K562 (cell line): ENCODE measurements at regions not wholly inside any gene's neighbourhood (a gene's known extent, or its start where the extent isn't known, plus 50 kb on each side); places are given as distances from the start of the nearest gene placed in this dataset.

Source experiments
- ATAC-seq: fragments of 200-7000 bp; cut with Tn5 transposase; 3 replicates; pipeline ENCODE4 v1.9.1; 2020; ENCODE audit warnings: moderate library complexity
- BruUV-seq: library from RNA; stranded (reverse); fragments of 400-500 nt; replicated peaks from 2 replicates; lab custom pipeline; 2021; lab: Mats Ljungman, UMichigan
- CTCF ChIA-PET: fragments of 300-600 bp; formaldehyde crosslinking; extraction: SDS; loops from one replicate; lab custom pipeline; 2021; ENCODE audit warnings: low intra/inter-chr PET ratio; lab: Yijun Ruan, JAX
- POLR2A ChIA-PET: fragments of 300-600, 350-650 bp; sonication (Branson Sonifier 250); formaldehyde crosslinking; extraction: SDS; loops from one replicate; lab custom pipeline; 2021; ENCODE audit warnings: antibody characterized with exemption, inconsistent platforms; lab: Yijun Ruan, JAX
- DNase-seq, 4 experiments: peaks; one replicate each; pipeline versions ENCODE4 v3.0.0 to v3.0.0-alpha.2; 2011 to 2018; ENCODE audit warnings: low spot score in 3 of 4, mixed read lengths in 3 of 4; ENCODE audit errors: extremely low read depth in 1 of 4
- FAIRE-seq: peaks from 2 replicates; lab custom pipeline; 2011; peaks lifted over from hg19 to GRCh38; lab: Jason Lieb, UNC
- H2AFZ ChIP-seq: 2 replicates; pipeline ENCODE4 v1.6.0; 2011; ENCODE audit warnings: low read depth, low read length, control low read depth, inconsistent platforms
- H3K27ac ChIP-seq: fragments of 200-600 bp; 3 replicates; pipeline ENCODE4 v1.8.0; 2011; ENCODE audit warnings: low read depth, mild to moderate bottlenecking, control low read depth, inconsistent platforms, low read length, moderate library complexity, mixed read lengths; ENCODE audit errors: extremely low read depth
- H3K27me3 ChIP-seq, 2 experiments: fragments of 300-600 bp in 1 of 2; 2 replicates in 1 of 2; 3 replicates in 1 of 2; pipeline versions ENCODE4 v1.6.0 to v1.8.0; 2011; ENCODE audit warnings: inconsistent platforms in 2 of 2, low read length in 2 of 2, mild to moderate bottlenecking in 1 of 2, mixed read lengths in 1 of 2, moderate library complexity in 1 of 2; ENCODE audit not compliant: control insufficient read depth in 2 of 2, insufficient read depth in 2 of 2
- H3K36me3 ChIP-seq: fragments of 300-600 bp; 3 replicates; pipeline ENCODE4 v1.8.0; 2011; ENCODE audit warnings: mild to moderate bottlenecking, low read length, inconsistent platforms; ENCODE audit not compliant: control insufficient read depth, insufficient read depth
- H3K4me1 ChIP-seq, 2 experiments: fragments of 200-600 bp in 1 of 2; replicated peaks in 1 of 2; 2 replicates in 1 of 2; 3 replicates in 1 of 2; pipeline versions ENCODE4 v1.5.1 to v1.8.0; 2011; ENCODE audit warnings: inconsistent platforms in 2 of 2, low read length in 2 of 2, mild to moderate bottlenecking in 1 of 2, mixed read lengths in 1 of 2, moderate library complexity in 1 of 2; ENCODE audit not compliant: control insufficient read depth in 2 of 2, insufficient read depth in 2 of 2
- H3K4me2 ChIP-seq: 2 replicates; pipeline ENCODE4 v1.6.1; 2011; ENCODE audit warnings: low read length, control low read depth, inconsistent platforms, mixed read lengths; ENCODE audit not compliant: insufficient read depth
- H3K4me3 ChIP-seq: fragments of 200-600 bp; sonication (generic), shearing (Covaris generic); 2 replicates; pipeline ENCODE4 v1.5.1; 2016; ENCODE audit warnings: control low read depth, inconsistent platforms
- H3K79me2 ChIP-seq: fragments of 200-600 bp; 3 replicates; pipeline ENCODE4 v1.8.0; 2011; ENCODE audit warnings: low read length, inconsistent platforms; ENCODE audit not compliant: control insufficient read depth, insufficient read depth
- H3K9ac ChIP-seq, 2 experiments: 2 replicates each; pipeline versions ENCODE4 v1.6.0 to v1.6.1; 2011; ENCODE audit warnings: low read depth in 2 of 2, low read length in 2 of 2, control low read depth in 1 of 2, inconsistent platforms in 1 of 2, mild to moderate bottlenecking in 1 of 2, mixed read lengths in 1 of 2; ENCODE audit not compliant: insufficient read depth in 1 of 2
- H3K9me1 ChIP-seq: one replicate; pipeline ENCODE4 v1.6.0; 2011; ENCODE audit warnings: inconsistent platforms, mild to moderate bottlenecking, low read length, moderate library complexity; ENCODE audit not compliant: control insufficient read depth, insufficient read depth
- H3K9me3 ChIP-seq: replicated peaks from 2 replicates; pipeline ENCODE4 v1.5.1; 2011; ENCODE audit warnings: low read depth, low read length, inconsistent platforms; ENCODE audit not compliant: control insufficient read depth, insufficient read depth
- H4K20me1 ChIP-seq: replicated peaks from 2 replicates; pipeline ENCODE4 v1.6.1; 2011; ENCODE audit warnings: low read length, inconsistent platforms, mixed read lengths; ENCODE audit not compliant: control insufficient read depth, insufficient read depth
- ARID2 ChIP-seq: fragments of 450-650 bp; IDR thresholded peaks from 2 replicates; pipeline ENCODE4 v1.6.1; 2017; ENCODE audit warnings: antibody characterized with exemption, mild to moderate bottlenecking
- BHLHE40 ChIP-seq: IDR thresholded peaks from 2 replicates; pipeline ENCODE4 v1.6.1; 2011; ENCODE audit warnings: low read length, improper control_type of control experiment
- CEBPG ChIP-seq, 3 experiments: fragments of 200-800 bp in 1 of 3; sonication (Bioruptor generic) in 1 of 3; sonication (generic) in 1 of 3; formaldehyde crosslinking in 1 of 3; IDR thresholded peaks in 2 of 3; conservative IDR thresholded peaks in 1 of 3; 2 replicates each; pipeline versions ENCODE4 v1.6.1 to v1.8.0; 2016 to 2022; ENCODE audit warnings: missing compliant biosample characterization in 2 of 3, missing genetic modification characterization in 2 of 3, mild to moderate bottlenecking in 1 of 3, missing genetic modification reagents in 1 of 3
- E2F5 ChIP-seq: sonication (generic); formaldehyde crosslinking; IDR thresholded peaks from 2 replicates; pipeline ENCODE4 v1.8.0; 2022; ENCODE audit warnings: mild to moderate bottlenecking, missing genetic modification reagents
- FOSL1 ChIP-seq: fragments of 200-800 bp; sonication (Bioruptor generic); conservative IDR thresholded peaks from 2 replicates; pipeline ENCODE4 v1.6.1; 2016; ENCODE audit warnings: missing genetic modification characterization, missing compliant biosample characterization
- HNRNPK ChIP-seq: fragments of 200-400 bp; formaldehyde crosslinking; IDR thresholded peaks from one replicate; pipeline ENCODE4 v1.6.1; 2018; ENCODE audit warnings: mild to moderate bottlenecking, low read depth, low read length; ENCODE audit not compliant: poor library complexity, severe bottlenecking
- NR3C1 ChIP-seq: sonication (generic); formaldehyde crosslinking; IDR thresholded peaks from 2 replicates; pipeline ENCODE4 v1.8.1; 2022; ENCODE audit warnings: missing genetic modification reagents
- PHF21A ChIP-seq: fragments of 450-650 bp; IDR thresholded peaks from 2 replicates; pipeline ENCODE4 v1.6.1; 2017; ENCODE audit warnings: low read depth, borderline replicate concordance
- RFX1 ChIP-seq: fragments of 450-650 bp; IDR thresholded peaks from 2 replicates; pipeline ENCODE4 v1.6.1; 2016; ENCODE audit warnings: mild to moderate bottlenecking, moderate library complexity
- TAF9B ChIP-seq: fragments of 450-650 bp; IDR thresholded peaks from 2 replicates; pipeline ENCODE4 v1.6.1; 2018; ENCODE audit warnings: mild to moderate bottlenecking; ENCODE audit not compliant: partially characterized antibody
- ZFP30 ChIP-seq: fragments of 250-450 bp; sonication (Bioruptor Pico); IDR thresholded peaks from 2 replicates; pipeline ENCODE4 v1.8.0; 2022; ENCODE audit warnings: moderate library complexity, mild to moderate bottlenecking, inconsistent platforms, borderline replicate concordance
- ZNF239 ChIP-seq: fragments of 250-450 bp; sonication (Bioruptor Pico); IDR thresholded peaks from 2 replicates; pipeline ENCODE4 v1.4.0; 2020; ENCODE audit warnings: mild to moderate bottlenecking
- ZNF639 ChIP-seq, 2 experiments: fragments of 200-800 bp in 1 of 2; sonication (Bioruptor generic) in 1 of 2; sonication (generic) in 1 of 2; formaldehyde crosslinking in 1 of 2; IDR thresholded peaks in 1 of 2; conservative IDR thresholded peaks in 1 of 2; 2 replicates each; pipeline versions ENCODE4 v1.5.0 to v1.6.1; 2016 to 2020; ENCODE audit warnings: missing compliant biosample characterization in 1 of 2, missing genetic modification characterization in 1 of 2, missing genetic modification reagents in 1 of 2
- ZNF717 ChIP-seq: fragments of 250-450 bp; sonication (Bioruptor Pico); IDR thresholded peaks from 2 replicates; pipeline ENCODE4 v1.5.0; 2021
- WGBS: fragments of 100-300 bp; shearing (Covaris generic); methylation state at CpG from one replicate; pipeline ENCODE4 v1.1.6; 2016; ENCODE audit warnings: low coverage, mixed read lengths; ENCODE audit not compliant: insufficient coverage; ENCODE audit errors: missing lambda C conversion rate; 5-methylcytosine and 5-hydroxymethylcytosine counted together
- in situ Hi-C: fragments of 300-500 bp; cut with MboI; formaldehyde crosslinking; loops from 4 replicates; pipeline ENCODE4 v1.15.0; 2018; ENCODE audit warnings: inconsistent platforms, mixed read lengths
- intact Hi-C: fragments of 100-400 bp; cut with micrococcal nuclease; formaldehyde crosslinking; loops from 2 replicates; pipeline ENCODE4 v1.14.2; 2022

- Histone ChIP-seq H3K36me3 (no peaks in the 10 kb centered on the region), H3K9me3 (no peaks in the 10 kb centered on the region), H3K9me1 (no peaks in the 10 kb centered on the region), H2AFZ (no peak overlapping the region), H3K79me2 (no peaks in the 10 kb centered on the region), H3K27ac (no peak overlapping the region), H3K9ac (no peak overlapping the region), H3K4me1 (no peaks in the 10 kb centered on the region; a peak in 1 of 5 replicates), H4K20me1 (no peaks in the 10 kb centered on the region), H3K27me3 (peaks cover 0 to 4% of the 10 kb centered on the region in 2 experiments; a peak in 1 of 5 replicates), H3K4me2 (no peak overlapping the region), H3K4me3 (no peak overlapping the region)
- intact Hi-C loops = no loop called here
- WGBS = 16% methylated on average over 1 of the region's 1 CpG
- FAIRE-seq (no peak), ATAC-seq (no peak), DNase-seq (no peak)
- in situ Hi-C loops = no loop called here
- POLR2A ChIA-PET = no interaction called here
- BruUV-seq = no TSS peak
- CTCF ChIA-PET = no interaction called here
- TF ChIP-seq E2F5 (CRISPR knock-in tag) = no peak
- TF ChIP-seq, all 486 proteins: peak for 0
Measured at GRCh38 chr1:14318830-14319229, 279.7 kb upstream of the KAZN start.

GRCh38 chr1:14320518-14320917 lies 278.0 kb upstream of the KAZN start:
- no peak overlapping the region for H3K4me2 ChIP-seq
- 3% methylated on average over 2 of the region's 2 CpGs for WGBS
- H3K9me3 ChIP-seq = no peaks in the 10 kb centered on the region
- no peaks in the 10 kb centered on the region for H3K79me2 ChIP-seq
- H3K9ac ChIP-seq = no peak overlapping the region
- CTCF ChIA-PET = no interaction called here
- in situ Hi-C loops = no loop called here
- no peak overlapping the region for H3K27ac ChIP-seq
- ATAC-seq = no peak
- H2AFZ ChIP-seq = no peak overlapping the region
- H3K27me3 ChIP-seq = peaks cover 0 to 4% of the 10 kb centered on the region in 2 experiments; a peak in 2 of 5 replicates
- no peaks in the 10 kb centered on the region for H3K9me1 ChIP-seq
- no peak overlapping the region for H3K4me3 ChIP-seq
- peak in 1 of 4 experiments; percentile 24 for DNase-seq
- no peaks in the 10 kb centered on the region for H3K36me3 ChIP-seq
- no peaks in the 10 kb centered on the region; a peak in 1 of 5 replicates for H3K4me1 ChIP-seq
- no TSS peak for BruUV-seq
- intact Hi-C loops = no loop called here
- FAIRE-seq = no peak
- POLR2A ChIA-PET = interaction anchor here (1.6 kb wide), 1 partner anchor 9 kb away, joined by 4 read pairs; no protein-coding TSS in a partner anchor
- H4K20me1 ChIP-seq = no peaks in the 10 kb centered on the region
- TF ChIP-seq CEBPG (CRISPR knock-in tag; IDR thresholded peaks at IDR 0.05) (no peak), CEBPG (tag; conservative IDR thresholded peaks at IDR 0.05 in 1 of 2, IDR thresholded peaks at IDR 0.05 in 1 of 2) (peak; percentile 37 to 53; a peak in 2 of 4 replicates), BHLHE40 (no peak), FOSL1 (tag) (peak; percentile 85), ZNF717 (CRISPR knock-in tag) (no peak), ZNF239 (CRISPR knock-in tag) (no peak), ZFP30 (no peak), PHF21A (no peak), TAF9B (no peak), ZNF639 (CRISPR knock-in tag; conservative IDR thresholded peaks at IDR 0.05 in 1 of 2, IDR thresholded peaks at IDR 0.05 in 1 of 2) (no peak), HNRNPK (no peak), ARID2 (no peak), NR3C1 (CRISPR knock-in tag) (no peak), RFX1 (no peak)
